Right ventricle myocardium inferior (tissue), 1 donor: ENCODE measurements at regions not wholly inside any gene's neighbourhood (a gene's known extent, or its start where the extent isn't known, plus 50 kb on each side); places are given as distances from the start of the nearest gene placed in this dataset.
"Not testable (repeated sequence)": the region's sequence is repeated elsewhere in the genome, so short reads cannot be mapped to it uniquely, and the experiment has no call there.

ENCODE experiments used
- ATAC-seq: fragments of 200-7000 bp; cut with Tn5 transposase; one replicate; pipeline ENCODE4 v1.9.1; 2020; ENCODE audit warnings: mild to moderate bottlenecking, moderate library complexity
- DNase-seq: peaks from one replicate; pipeline ENCODE4 v3.0.0; 2021; ENCODE audit errors: missing footprints
- intact Hi-C: fragments of 100-400 bp; cut with DNase I; formaldehyde crosslinking; loops from one replicate; pipeline ENCODE4 v1.11.0; 2022
- donor health status: DM: no; HTN: yes; CAD: no; lungs with severe emphysema.

DNA sequence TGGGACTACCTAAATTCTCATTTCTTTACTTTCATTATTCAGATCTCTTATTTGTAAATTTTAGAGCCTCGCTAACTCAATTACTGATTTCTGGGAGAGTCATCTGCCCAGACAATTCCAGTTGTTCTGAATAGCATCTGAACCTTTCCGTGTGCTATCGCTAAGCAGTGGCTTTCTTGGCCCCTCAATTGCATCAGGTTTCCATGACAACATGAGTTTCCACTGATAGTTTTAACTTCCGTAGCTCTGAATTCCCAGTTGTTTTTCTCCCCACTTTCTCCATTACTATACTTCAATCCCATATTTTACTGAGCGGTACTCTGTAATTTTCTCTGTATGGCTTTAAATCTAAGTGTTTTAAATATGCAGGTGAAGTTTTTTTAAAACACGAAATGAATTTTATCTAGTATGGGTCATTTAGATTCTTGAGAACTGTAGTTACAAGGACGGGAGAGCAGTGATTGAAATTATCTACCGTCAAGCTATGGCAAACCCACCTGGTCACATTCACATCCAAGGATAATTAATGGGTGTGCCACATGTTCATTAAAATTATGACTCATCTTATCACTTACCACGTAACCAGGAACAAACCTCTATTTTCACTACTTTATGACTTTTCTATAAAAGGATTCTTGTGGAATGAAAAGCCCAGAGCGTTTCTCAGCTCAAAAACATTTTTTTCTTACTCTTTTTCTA is 223.5 kb upstream of the PCSK5 start:
- intact Hi-C loops: no loop called here
- ATAC-seq: no peak
- no peak for DNase-seq

DNA sequence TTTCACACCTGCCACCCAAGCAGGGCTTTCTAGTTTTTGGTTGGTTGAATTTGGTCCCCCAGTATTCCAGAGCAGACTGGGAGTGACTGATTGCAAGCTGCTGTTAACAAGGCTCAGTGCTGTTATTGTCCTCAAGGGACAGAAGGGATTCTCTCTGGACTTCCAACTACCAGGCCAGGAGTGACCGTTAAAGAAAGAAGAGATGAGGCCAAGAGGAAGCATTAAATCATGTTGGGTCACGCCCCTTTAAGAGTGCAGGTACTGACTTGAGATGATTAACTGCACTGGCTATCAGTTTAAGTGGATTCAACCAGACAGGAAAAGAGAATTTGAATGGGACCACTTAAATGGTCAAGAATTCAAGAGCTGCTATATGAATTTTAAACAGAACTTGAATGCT is 220.8 kb upstream of the PCSK5 start:
- intact Hi-C loops: no loop called here
- no peak for ATAC-seq
- DNase-seq: no peak

DNA sequence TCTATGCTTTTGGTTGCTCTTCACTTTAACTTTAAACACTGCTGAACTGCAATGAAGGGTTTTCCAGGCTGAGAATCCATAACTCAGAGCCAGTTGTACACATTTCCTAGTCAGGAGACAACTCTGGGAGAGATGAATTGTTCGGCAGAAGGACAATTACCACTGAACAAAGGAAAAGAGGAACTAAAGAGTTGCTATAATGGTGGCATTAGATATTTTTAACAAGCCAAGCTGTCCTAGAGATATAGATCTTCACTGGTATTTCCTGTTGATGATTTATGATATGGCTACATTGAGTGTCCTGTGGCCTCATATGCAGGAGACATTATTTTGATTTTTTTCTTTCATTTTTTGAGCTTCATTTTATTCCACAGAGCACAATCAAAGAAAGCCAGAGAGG is 219.1 kb upstream of the PCSK5 start:
- DNase-seq (no peak), ATAC-seq (no peak)
- intact Hi-C loops: no loop called here

DNA sequence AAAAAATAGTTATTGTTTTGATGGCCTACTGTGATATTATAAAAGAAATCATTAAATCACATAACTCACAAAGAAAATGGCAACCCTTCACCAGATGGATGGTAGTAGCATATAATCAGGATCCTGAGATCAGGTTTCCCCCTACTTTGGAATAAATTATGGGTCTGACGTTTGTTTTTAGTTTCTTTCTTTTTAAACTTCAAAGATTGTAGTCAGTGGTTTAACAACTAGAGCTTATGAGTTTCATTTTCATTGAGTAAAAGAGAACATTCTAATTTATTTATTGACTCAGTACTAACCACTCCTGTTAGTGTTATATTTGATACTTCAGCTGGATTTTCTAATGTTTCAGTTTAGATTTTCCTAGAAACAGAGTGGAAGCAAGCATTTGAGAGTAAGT is 218.0 kb upstream of the PCSK5 start:
- no peak for ATAC-seq
- no peak for DNase-seq
- intact Hi-C loops: no loop called here

DNA sequence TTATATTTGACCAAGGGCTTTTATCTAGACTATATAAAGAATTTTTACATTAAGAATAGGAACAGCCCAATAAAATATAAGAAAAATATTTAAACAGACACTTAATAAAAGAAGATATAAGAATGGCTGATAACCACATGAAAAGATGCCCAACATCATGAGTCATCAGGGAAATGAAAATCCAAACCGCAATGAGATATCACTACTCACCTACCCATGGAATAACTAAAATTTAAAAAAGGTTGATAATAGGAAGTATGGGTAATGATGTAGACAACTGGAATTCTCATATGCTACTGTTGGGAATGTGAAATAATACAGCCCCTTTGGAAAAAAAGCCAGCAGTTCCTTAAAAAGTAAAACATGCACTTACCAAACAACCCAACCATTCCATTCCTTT is 206.9 kb upstream of the PCSK5 start:
- ATAC-seq (no peak), DNase-seq (no peak)
- intact Hi-C loops: loop anchor here (10.0 kb wide), 1 partner anchor 1491 kb away; the partner anchor contains the start of gene VPS13A

DNA sequence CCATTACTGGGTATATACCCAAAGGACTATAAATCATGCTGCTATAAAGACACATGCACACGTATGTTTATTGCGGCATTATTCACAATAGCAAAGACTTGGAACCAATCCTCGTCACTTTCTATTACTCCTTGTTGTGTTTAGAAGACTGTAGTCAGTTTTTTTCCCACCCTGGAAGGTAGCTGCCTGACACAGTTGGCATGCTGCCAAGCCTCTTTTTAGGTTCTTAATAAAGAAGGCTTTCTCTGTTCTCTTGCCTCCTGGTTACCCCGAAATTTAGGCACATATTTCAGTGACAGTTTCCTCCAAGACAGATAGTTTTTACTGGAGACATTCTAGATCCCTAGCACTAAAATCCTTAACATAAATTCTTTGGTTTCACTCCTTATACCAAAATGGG is 205.4 kb upstream of the PCSK5 start:
- ATAC-seq: no peak
- no peak for DNase-seq
- intact Hi-C loops: loop anchor here (10.0 kb wide), 1 partner anchor 1490 kb away; the partner anchor contains the start of gene VPS13A

DNA sequence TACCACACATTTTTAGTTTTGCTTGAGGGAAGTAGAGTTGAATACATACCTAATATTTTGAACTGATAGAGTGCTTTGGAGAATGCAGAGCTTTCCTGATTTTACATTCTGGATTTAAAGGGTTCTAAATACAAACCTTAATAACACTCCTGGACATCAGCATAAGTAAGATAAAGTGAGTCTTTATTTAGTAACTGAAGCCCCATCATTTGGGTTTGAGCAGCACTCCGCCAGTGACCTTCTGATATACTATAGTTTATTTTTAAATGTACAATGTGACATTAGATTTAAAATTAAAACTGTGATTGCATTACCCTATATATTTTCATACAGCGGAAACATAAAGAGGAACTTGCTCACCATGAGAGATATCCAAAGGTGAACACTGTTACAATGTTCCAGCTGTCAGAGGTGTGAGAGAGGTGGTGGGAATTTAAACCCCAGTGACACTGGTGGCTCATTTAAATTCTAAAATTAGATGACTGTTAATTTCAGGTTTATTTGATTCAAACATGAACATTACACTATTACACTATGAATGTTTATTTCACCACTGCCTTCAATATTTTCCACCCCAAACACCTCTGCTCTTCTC is 203.0 kb upstream of the PCSK5 start:
- intact Hi-C loops: loop anchor here (10.0 kb wide), 1 partner anchor 1487 kb away; the partner anchor contains the start of gene VPS13A
- no peak for DNase-seq
- no peak for ATAC-seq

DNA sequence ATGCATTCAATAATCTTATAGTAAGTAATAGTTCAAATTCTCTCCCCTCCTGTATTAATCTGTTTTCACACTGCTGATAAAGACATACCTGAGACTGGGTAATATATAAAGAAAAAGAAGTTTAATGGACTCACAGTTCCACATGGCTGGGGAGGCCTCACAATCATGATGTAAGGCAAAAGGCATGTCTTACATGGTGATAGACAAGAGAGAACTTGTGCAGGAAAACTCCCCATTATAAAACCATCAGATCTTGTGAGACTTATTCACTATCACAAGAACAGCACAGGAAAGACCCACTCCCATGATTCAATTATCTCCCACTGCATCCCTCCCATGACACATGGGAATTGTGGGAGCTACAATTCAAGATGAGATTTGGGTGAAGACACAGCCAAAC is 199.9 kb upstream of the PCSK5 start:
- ATAC-seq, DNase-seq: not testable (repeated sequence)
- intact Hi-C loops: loop anchor here (10.0 kb wide), 2 partner anchors 86 to 164 kb away; no protein-coding TSS in a partner anchor

DNA sequence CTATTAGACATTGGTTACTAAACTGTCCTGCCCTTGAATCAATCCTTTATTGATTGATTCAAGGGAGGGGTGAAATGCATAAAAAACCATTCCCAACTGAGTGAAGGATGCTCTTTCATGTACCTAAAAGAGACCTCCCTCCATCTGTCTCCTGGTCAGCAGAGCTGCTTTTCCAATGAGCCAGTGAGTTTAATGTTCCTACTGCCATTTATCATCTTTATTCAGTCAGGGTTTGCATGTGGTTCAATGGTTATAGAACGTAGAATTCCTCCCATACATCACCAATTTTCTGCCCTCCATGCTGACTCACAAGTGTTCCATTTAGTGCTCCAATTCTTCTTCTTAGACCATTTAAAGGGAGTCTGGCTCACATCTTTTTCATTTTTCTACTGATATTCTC is 199.1 kb upstream of the PCSK5 start:
- no peak for DNase-seq
- intact Hi-C loops: loop anchor here (10.0 kb wide), 2 partner anchors 87 to 163 kb away; no protein-coding TSS in a partner anchor
- no peak for ATAC-seq

DNA sequence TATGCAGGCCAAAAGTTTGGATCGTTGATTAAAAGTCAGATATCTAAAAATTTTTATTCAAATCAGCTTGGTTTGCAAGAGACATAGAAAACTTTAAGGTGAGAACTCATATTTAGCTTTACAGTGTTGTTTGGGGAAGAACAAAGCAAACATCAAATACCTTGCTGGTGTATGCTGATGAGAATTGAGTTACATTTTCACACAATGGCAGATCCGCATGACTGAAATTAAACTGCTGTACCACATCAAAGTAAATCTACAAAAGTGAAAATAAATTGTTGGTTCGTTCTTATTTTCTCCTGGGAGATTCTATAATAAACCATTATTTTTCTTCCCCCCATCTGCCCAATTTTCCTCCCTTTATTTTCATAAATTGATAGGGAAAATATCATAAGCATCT is 198.2 kb upstream of the PCSK5 start:
- ATAC-seq (no peak), DNase-seq (no peak)
- intact Hi-C loops: loop anchor here (10.0 kb wide), 2 partner anchors 88 to 162 kb away; no protein-coding TSS in a partner anchor

DNA sequence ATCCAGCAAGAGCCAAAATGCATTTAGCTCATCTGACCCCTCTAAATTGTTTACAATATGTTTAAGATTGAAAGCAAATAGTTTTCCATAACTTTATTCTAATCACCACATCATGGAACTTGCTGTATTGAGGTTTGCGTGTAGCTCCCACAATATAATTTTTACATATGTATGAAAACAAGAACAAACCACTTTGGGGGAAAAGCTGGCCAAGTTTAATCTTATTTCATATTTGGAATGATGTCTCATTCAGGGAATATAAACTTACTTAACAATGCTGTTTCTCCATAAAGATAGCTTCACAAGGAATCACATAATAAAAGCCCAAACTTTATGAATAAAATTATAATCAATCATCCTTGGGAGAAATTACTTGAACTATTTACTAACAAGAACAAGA is 194.6 kb upstream of the PCSK5 start:
- DNase-seq (no peak), ATAC-seq (no peak)
- intact Hi-C loops: loop anchor here (5.0 to 10.0 kb wide), 3 partner anchors 54 to 159 kb away; no protein-coding TSS in a partner anchor

DNA sequence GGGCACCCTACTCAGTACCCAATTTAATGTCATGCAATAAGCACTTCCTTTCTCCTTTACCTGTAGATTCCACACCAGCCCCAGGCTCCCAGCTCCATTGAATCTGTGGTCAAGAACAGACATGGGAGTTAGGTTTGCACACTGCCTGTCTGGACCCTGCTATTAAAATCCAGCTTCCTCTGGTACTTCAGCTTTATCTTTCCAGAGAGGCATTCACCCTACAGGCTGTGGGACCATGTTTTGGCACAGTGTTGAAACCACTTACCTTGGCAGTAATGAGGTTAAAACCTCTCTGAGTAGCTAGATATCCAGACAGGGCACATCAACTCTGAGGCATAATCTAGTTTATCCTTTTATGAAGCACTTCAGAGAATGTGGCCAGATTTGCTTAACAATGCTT is 191.5 kb upstream of the PCSK5 start:
- intact Hi-C loops: loop anchor here (2.0 to 10.0 kb wide), 4 partner anchors 56 to 156 kb away; no protein-coding TSS in a partner anchor
- ATAC-seq: peak; percentile 84
- DNase-seq: no peak

DNA sequence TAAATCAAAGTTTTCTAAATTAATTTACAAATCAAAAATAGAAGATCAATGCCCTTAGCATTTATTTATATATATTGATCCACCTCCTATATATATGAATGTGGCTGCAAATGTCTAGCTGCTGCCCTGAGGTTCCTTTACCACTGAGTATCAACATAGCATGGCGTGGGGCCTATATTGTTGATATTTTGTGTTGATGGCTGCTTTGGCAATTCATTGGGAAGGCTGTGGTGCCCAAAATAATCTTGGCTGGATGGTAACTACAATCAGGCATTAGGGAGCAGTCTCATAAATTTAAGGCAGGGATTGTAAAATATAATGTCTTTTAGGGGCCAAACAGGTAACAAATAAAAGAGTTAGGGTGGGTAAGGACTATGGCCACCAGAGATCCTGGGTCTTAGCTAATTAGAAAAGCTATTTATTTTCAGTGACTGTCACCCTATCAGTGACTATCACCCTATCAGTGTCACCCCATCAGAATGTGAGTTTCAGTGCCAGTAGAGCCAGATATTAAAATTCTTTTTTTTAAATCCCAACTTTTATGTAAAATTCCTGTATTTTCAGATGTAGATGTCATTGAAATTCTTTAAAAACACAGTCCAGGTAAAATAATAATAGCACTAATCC is 190.7 kb upstream of the PCSK5 start:
- intact Hi-C loops: loop anchor here (2.0 to 10.0 kb wide), 4 partner anchors 55 to 155 kb away; no protein-coding TSS in a partner anchor
- ATAC-seq: peak; percentile 61

DNA sequence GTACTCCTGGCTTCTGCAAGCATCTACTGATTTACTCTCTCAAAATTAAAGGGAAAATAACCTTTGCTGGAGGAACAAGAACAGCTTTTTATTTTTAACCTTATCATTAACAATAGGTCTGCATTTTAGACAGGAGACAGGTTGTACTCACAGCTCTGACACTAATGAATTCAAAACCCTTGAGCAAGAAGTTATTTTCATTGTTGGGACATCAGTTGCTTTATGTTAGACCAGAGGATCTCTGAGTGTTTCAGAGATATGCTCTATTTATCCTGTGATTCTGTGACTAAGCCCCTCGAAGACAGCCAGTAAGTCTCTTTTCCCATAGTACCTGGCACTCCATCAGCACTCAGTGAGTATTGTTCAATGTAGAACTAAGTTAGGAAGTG is 190.2 kb upstream of the PCSK5 start:
- ATAC-seq: peak; percentile 88
- intact Hi-C loops: no loop called here
- DNase-seq: no peak

More for the DNA sequence above, 190.7 kb upstream of the PCSK5 start:
- no peak for DNase-seq

DNA sequence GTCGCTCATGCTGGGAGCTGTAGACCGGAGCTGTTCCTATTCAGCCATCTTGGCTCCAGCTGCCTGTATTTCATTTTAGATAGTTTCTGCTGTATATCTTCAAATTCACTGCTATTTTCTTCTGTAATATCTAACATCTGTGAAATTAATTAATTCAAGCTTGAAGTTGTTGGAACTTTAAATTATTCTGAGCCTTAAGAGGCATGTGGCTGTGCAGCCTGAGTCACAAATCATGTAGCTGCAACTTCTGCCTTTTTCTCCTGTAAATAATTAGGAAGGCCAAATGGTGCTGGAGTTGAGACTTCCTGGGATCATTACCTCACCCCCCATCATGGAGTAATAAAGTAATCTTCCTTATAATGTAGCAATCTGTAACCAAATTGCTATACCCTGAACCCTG is 183.3 kb upstream of the PCSK5 start:
- ATAC-seq: no peak
- DNase-seq: no peak
- intact Hi-C loops: no loop called here

DNA sequence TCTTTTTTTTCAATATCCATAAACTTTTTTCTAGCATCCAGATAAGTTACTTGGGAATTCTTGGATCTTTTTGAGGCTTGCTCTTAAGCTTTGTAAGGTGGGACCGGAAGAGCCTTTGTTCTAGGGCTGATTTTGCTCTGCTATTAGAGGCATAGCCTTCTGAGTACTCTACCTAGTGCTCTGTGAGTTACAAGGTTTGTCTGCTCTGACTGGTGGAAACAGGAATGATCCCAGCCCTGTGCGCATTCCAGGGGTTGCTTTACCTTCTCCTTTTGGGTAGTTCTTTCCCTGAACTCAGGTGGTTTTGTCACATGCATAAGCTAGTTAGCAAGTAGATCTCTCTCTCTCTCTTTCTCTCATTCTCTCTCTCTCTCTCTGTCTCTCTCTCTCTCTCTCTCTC is 180.8 kb upstream of the PCSK5 start:
- intact Hi-C loops: no loop called here
- ATAC-seq: no peak
- DNase-seq: no peak

DNA sequence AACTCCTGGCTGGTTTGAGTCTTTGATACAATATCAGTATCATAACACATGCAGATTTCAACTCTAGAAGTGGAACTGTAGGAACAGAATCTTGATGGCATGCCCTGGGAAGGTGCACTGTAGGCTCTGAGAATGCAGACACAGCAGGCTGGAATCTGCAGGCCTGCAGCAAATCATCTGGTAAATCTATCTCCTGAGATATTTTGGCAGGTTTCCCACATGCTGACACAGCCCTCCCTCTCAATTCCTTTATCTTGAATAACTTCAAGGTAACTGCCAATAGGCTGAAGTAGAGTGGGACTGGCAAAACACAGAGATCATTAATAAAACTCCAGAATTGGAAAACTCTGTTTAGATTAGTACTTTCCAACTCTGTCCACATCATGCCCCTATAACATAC is 177.8 kb upstream of the PCSK5 start:
- ATAC-seq: no peak
- no peak for DNase-seq
- intact Hi-C loops: no loop called here

DNA sequence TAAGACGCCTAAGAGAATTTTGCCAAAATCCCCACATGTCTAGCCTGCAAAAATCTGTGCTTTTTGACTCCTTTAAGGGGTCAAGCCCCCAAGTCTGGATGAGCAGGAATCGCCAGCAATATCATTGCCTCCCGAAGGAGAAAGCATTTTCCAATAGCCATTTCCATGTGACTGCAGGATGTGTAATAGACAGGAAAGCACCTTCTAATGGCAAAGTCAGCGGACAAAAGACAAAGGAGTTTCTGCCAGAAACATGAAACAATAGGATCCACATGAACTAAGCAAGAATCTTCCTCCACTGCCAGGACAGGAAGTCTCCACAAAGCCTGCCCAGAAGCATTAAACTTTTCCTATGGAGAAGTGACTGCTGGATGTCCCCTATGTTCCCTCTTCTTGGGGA is 177.1 kb upstream of the PCSK5 start:
- intact Hi-C loops: no loop called here
- no peak for ATAC-seq
- DNase-seq: no peak

DNA sequence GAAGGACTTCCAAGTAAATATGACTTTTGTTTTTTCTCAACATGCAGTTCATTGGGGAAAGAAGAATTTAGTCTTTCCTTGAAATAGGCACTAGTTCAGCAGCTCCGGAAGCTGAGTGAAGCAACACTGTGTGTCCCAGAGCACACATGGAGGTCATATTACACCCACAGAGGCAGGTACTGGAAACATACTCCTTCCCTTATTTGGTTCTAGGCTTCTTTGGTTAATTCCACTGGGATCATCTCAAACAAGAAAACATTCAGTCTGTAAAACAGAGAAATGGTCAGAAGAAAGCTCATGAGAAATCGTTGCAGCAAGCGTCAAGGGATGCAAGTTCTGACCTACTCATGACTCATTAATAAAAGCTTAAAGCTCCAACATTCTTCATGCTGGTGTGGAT is 175.1 kb upstream of the PCSK5 start:
- DNase-seq (no peak), ATAC-seq (peak; percentile 77)
- intact Hi-C loops: no loop called here

DNA sequence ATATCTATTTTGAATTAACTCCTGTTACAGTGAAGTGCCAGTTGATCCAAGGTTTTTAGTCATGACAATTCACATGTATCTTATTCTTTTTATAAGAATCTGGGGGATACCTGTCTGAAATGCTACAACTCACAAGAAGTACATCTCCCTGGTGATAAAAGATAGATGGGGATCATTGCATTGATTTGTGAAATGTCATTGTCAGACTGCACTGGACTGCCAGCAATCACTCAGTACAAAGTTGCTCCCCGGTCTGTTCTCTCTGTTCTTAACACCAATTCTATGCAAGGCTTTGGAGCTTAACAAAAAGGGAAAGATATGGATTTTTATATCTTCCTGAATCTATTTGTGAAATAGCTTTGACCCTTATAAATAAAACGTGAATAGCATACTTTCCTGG is 171.8 kb upstream of the PCSK5 start:
- intact Hi-C loops: no loop called here
- ATAC-seq (no peak), DNase-seq (no peak)
